Esophagus muscularis mucosa (tissue), 4 donors: ENCODE measurements at regions not wholly inside any gene's neighbourhood (a gene's known extent, or its start where the extent isn't known, plus 50 kb on each side); places are given as distances from the start of the nearest gene placed in this dataset.

Source experiments
- DNase-seq: peaks from one replicate; pipeline ENCODE4 v3.0.0-alpha.2; 2017; ENCODE audit errors: extremely low spot score
- H3K27ac ChIP-seq, 4 donors: fragments of 200-600 bp; sonication (generic); replicated peaks in 1 of 4; 1 replicate in 3 of 4; 2 replicates in 1 of 4; pipeline ENCODE4 v1.5.1; 2016 to 2019; ENCODE audit warnings: mild to moderate bottlenecking in 1 of 4
- H3K27me3 ChIP-seq, 4 donors: fragments of 200-600 bp; sonication (generic); one replicate each; pipeline versions ENCODE4 v1.5.1 to v1.6.0; 2016 to 2019
- H3K36me3 ChIP-seq, 4 donors: fragments of 200-600 bp; sonication (generic); one replicate each; pipeline ENCODE4 v1.5.1; 2016 to 2019
- H3K4me1 ChIP-seq, 4 donors: fragments of 200-600 bp; sonication (generic); one replicate each; pipeline ENCODE4 v1.5.1; 2016 to 2019
- H3K4me3 ChIP-seq, 4 donors: fragments of 200-600 bp; sonication (generic); 1 replicate in 2 of 4; 2 replicates in 2 of 4; pipeline ENCODE4 v1.5.1; 2016 to 2019; ENCODE audit warnings: mild to moderate bottlenecking in 4 of 4, moderate library complexity in 1 of 4
- H3K9me3 ChIP-seq, 4 donors: fragments of 200-600 bp; sonication (generic); 1 replicate in 3 of 4; 2 replicates in 1 of 4; pipeline ENCODE4 v1.5.1; 2016 to 2019
- CTCF ChIP-seq, 3 experiments: fragments of 200-600 bp in 2 of 3; fragments of 450-650 bp in 1 of 3; sonication (generic) in 2 of 3; IDR thresholded peaks; one replicate each; pipeline ENCODE4 v1.5.1; 2017 to 2019; ENCODE audit warnings: antibody characterized with exemption in 3 of 3, mild to moderate bottlenecking in 2 of 3, moderate library complexity in 1 of 3
- EP300 ChIP-seq: sonication (generic); formaldehyde crosslinking; IDR thresholded peaks from one replicate; pipeline ENCODE4 v1.6.1; 2017; ENCODE audit warnings: antibody characterized with exemption
- POLR2A ChIP-seq: fragments of 450-650 bp; IDR thresholded peaks from one replicate; pipeline ENCODE4 v1.6.1; 2017; ENCODE audit warnings: antibody characterized with exemption, moderate library complexity, mild to moderate bottlenecking, low read depth
- POLR2AphosphoS5 ChIP-seq, 2 donors: sonication (generic); formaldehyde crosslinking; IDR thresholded peaks; one replicate each; pipeline ENCODE4 v1.6.1; 2017; ENCODE audit warnings: antibody characterized with exemption in 2 of 2
- WGBS: methylation state at CpG from one replicate; pipeline ENCODE4 v1.1.5; 2018; 5-methylcytosine and 5-hydroxymethylcytosine counted together
- intact Hi-C: fragments of 100-400 bp; cut with DNase I; formaldehyde crosslinking; loops from one replicate; pipeline ENCODE4 v1.15.1; 2023

DNA sequence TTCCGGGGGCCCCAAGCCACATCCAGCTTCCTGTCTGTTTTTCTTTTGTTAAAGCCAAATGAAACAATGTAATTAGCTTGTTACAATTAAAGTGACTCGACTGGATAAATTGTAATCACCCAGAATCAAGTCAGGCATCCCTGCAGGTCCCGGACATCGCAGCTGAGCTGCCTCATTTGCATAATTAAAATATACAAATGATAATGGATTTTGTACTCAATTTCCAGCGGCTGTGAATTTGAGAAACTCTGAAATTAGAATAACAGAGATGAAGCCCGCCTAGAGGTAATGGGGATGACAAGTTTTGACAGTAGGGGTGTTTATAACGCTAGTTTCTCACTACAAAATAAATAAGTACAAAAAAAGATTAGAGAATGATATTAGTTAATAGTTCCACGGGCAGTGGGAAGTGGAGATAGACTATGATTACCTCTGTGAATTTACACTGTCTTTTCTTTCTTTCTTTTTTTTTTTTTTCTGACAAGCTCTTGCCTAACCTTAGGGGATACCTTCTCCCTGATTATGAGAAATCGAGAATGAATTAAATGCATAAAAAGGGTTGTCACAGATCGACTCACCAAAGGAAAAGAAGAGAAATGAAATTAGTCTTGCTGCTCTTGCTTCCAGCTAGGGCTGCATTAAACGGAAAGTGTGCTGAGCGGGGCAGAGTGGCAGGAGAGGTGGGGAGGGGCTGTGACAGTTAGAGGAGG lies 82.6 kb upstream of the SKOR2 start:
- no peak for TF ChIP-seq POLR2AphosphoS5 (IDR thresholded peaks at IDR 0.05)
- TF ChIP-seq POLR2A: no peak
- TF ChIP-seq CTCF (IDR thresholded peaks at IDR 0.05): no peak
- no peak for TF ChIP-seq EP300
- WGBS: 72% methylated on average over 12 of the region's 12 CpGs

DNA sequence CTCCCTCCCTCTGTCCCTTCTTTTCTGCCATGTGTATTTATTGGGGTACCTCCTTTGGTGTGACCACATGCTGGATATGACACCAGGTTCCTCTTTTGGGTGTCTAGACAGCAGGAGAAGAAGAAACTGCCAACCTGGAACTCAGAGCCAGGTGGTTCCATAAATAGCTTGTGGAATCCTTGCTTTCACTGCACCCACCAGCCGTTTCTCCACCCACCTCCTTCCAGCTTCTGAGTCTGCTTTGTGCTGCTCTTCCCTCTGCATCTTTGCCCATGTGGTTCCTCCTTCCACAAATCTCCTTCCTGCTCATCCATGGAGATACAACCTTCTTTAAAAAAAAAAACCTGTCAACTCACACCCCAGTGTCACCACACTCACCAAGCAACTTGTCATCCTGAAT lies 80.2 kb upstream of the SKOR2 start:
- intact Hi-C loops: no loop called here
- DNase-seq: no peak
- no peak for TF ChIP-seq POLR2AphosphoS5 (IDR thresholded peaks at IDR 0.05)
- no peak for TF ChIP-seq POLR2A
- no peak for TF ChIP-seq EP300
- TF ChIP-seq CTCF (IDR thresholded peaks at IDR 0.05): no peak
- H3K9me3 ChIP-seq: no peaks in the 10 kb centered on the region
- H3K36me3 ChIP-seq: no peaks in the 10 kb centered on the region
- H3K27ac ChIP-seq: no peak overlapping the region
- WGBS: 53% methylated on average over 1 of the region's 1 CpG
- H3K4me3 ChIP-seq: no peak overlapping the region
- peaks cover 0 to 17% (median 0%) of the 10 kb centered on the region in 4 donors for H3K27me3 ChIP-seq
- no peaks in the 10 kb centered on the region for H3K4me1 ChIP-seq

More for the DNA sequence above, 82.6 kb upstream of the SKOR2 start:
- no peaks in the 10 kb centered on the region for H3K9me3 ChIP-seq
- peaks cover 0 to 17% (median 0%) of the 10 kb centered on the region in 4 donors for H3K27me3 ChIP-seq
- no peak overlapping the region for H3K27ac ChIP-seq
- no peaks in the 10 kb centered on the region for H3K36me3 ChIP-seq
- H3K4me1 ChIP-seq: no peaks in the 10 kb centered on the region
- intact Hi-C loops: no loop called here
- DNase-seq: no peak
- no peak overlapping the region for H3K4me3 ChIP-seq

GRCh38 chr18:47331026-47331425 lies 79.6 kb upstream of the SKOR2 start:
- DNase-seq: no peak

GRCh38 chr18:47323158-47323557 lies 71.7 kb upstream of the SKOR2 start:
- intact Hi-C loops: no loop called here
- TF ChIP-seq POLR2A (no peak), CTCF (IDR thresholded peaks at IDR 0.05) (no peak), POLR2AphosphoS5 (IDR thresholded peaks at IDR 0.05) (no peak), EP300 (no peak)
- Histone ChIP-seq H3K4me3 (no peak overlapping the region), H3K36me3 (no peaks in the 10 kb centered on the region), H3K9me3 (no peaks in the 10 kb centered on the region), H3K27ac (no peak overlapping the region), H3K27me3 (peaks cover 0 to 3% (median 0%) of the 10 kb centered on the region in 4 donors), H3K4me1 (no peaks in the 10 kb centered on the region)
- no peak for DNase-seq
- 75% methylated on average over 3 of the region's 3 CpGs for WGBS

More at GRCh38 chr18:47331026-47331425, 79.6 kb upstream of the SKOR2 start:
- Histone ChIP-seq H3K9me3 (no peaks in the 10 kb centered on the region), H3K4me1 (no peaks in the 10 kb centered on the region), H3K36me3 (no peaks in the 10 kb centered on the region), H3K27ac (no peak overlapping the region), H3K4me3 (no peak overlapping the region), H3K27me3 (peaks cover 0 to 17% (median 0%) of the 10 kb centered on the region in 4 donors)
- WGBS: 64% methylated on average over 7 of the region's 7 CpGs
- intact Hi-C loops: no loop called here
- TF ChIP-seq EP300 (no peak), CTCF (IDR thresholded peaks at IDR 0.05) (no peak), POLR2A (no peak), POLR2AphosphoS5 (IDR thresholded peaks at IDR 0.05) (no peak)

DNA sequence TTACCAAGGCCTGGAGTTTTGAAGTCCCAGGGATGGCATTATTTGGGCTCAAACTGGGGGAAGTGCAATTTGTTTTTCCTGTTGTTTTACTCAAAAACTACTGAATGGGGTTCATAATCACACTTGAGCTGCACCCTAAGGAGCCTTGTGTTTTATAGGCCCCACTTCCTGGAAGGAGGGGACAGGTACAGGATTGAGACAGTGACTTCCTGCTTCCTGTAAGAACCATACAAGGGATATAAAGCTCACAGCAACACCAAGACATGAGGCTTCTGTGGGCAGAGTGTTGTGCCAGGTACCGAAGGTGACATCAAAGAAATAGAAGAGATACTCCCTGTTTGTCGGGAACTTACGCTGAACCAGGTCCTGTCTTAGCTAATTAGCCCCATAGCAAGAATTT lies 70.4 kb upstream of the SKOR2 start:
- Histone ChIP-seq H3K4me3 (no peak overlapping the region), H3K27me3 (peaks cover 0 to 3% (median 0%) of the 10 kb centered on the region in 4 donors), H3K9me3 (no peaks in the 10 kb centered on the region), H3K4me1 (no peaks in the 10 kb centered on the region), H3K36me3 (no peaks in the 10 kb centered on the region), H3K27ac (no peak overlapping the region)
- no peak for DNase-seq
- 97% methylated on average over 3 of the region's 3 CpGs for WGBS
- intact Hi-C loops: no loop called here
- TF ChIP-seq POLR2A: no peak
- TF ChIP-seq POLR2AphosphoS5 (IDR thresholded peaks at IDR 0.05): no peak
- TF ChIP-seq EP300: no peak
- no peak for TF ChIP-seq CTCF (IDR thresholded peaks at IDR 0.05)
